Mesenchymal stem cell (in vitro differentiated cells and primary cell): ENCODE measurements at regions not wholly inside any gene's neighbourhood (a gene's known extent, or its start where the extent isn't known, plus 50 kb on each side); places are given as distances from the start of the nearest gene placed in this dataset.

ENCODE experiments used
- DNase-seq: peaks from one replicate; pipeline ENCODE4 v3.0.0-alpha.2; 2013
- H2AFZ ChIP-seq: one replicate; pipeline ENCODE4 v1.6.1; 2013; ENCODE audit warnings: low read depth, mild to moderate bottlenecking, control low read depth, inconsistent platforms, low read length, moderate library complexity
- H2AK5ac ChIP-seq: 2 replicates; pipeline ENCODE4 v1.6.1; 2013; ENCODE audit warnings: low read length, moderate library complexity, mild to moderate bottlenecking, inconsistent platforms; ENCODE audit not compliant: severe bottlenecking
- H2BK120ac ChIP-seq: one replicate; pipeline ENCODE4 v1.6.1; 2013; ENCODE audit warnings: low read depth, mild to moderate bottlenecking, inconsistent platforms, low read length, moderate library complexity
- H2BK12ac ChIP-seq, 2 experiments: one replicate each; pipeline ENCODE4 v1.6.1; 2013; ENCODE audit warnings: inconsistent platforms in 2 of 2, low read length in 2 of 2, mild to moderate bottlenecking in 2 of 2, moderate library complexity in 2 of 2, control low read depth in 1 of 2
- H2BK15ac ChIP-seq: one replicate; pipeline ENCODE4 v1.6.1; 2013; ENCODE audit warnings: mild to moderate bottlenecking, low read depth, inconsistent platforms; ENCODE audit not compliant: poor library complexity, severe bottlenecking
- H2BK5ac ChIP-seq: 2 replicates; pipeline ENCODE4 v1.6.1; 2013; ENCODE audit warnings: low read depth, mild to moderate bottlenecking, low read length, control low read depth, inconsistent platforms; ENCODE audit not compliant: poor library complexity, severe bottlenecking
- H3K14ac ChIP-seq, 2 experiments: one replicate each; pipeline ENCODE4 v1.6.1; 2013; ENCODE audit warnings: inconsistent platforms in 2 of 2, low read length in 2 of 2, control low read depth in 1 of 2, mild to moderate bottlenecking in 1 of 2, moderate library complexity in 1 of 2
- H3K18ac ChIP-seq, 2 experiments: one replicate each; pipeline ENCODE4 v1.6.1; 2013; ENCODE audit warnings: inconsistent platforms in 2 of 2, low read length in 2 of 2, control low read depth in 1 of 2, low read depth in 1 of 2, mild to moderate bottlenecking in 1 of 2
- H3K23ac ChIP-seq, 2 experiments: one replicate each; pipeline ENCODE4 v1.6.1; 2013; ENCODE audit warnings: inconsistent platforms in 2 of 2, low read length in 2 of 2, mild to moderate bottlenecking in 2 of 2, moderate library complexity in 2 of 2, control low read depth in 1 of 2
- H3K27ac ChIP-seq: 2 replicates; pipeline ENCODE4 v1.5.1; 2013; ENCODE audit warnings: mild to moderate bottlenecking, moderate library complexity, low read length, control low read depth, inconsistent platforms; ENCODE audit not compliant: poor library complexity, severe bottlenecking
- H3K27me3 ChIP-seq, 2 experiments: 2 replicates each; pipeline versions ENCODE4 v1.6.1 to v1.7.0; 2013; ENCODE audit warnings: low read length in 2 of 2, mild to moderate bottlenecking in 2 of 2, moderate library complexity in 2 of 2, control low read depth in 1 of 2, inconsistent platforms in 1 of 2; ENCODE audit not compliant: control insufficient read depth in 1 of 2, insufficient read depth in 1 of 2
- H3K36me3 ChIP-seq, 2 experiments: 2 replicates each; pipeline versions ENCODE4 v1.6.1 to v1.7.0; 2013; ENCODE audit warnings: low read length in 2 of 2, control low read depth in 1 of 2, inconsistent platforms in 1 of 2, low read depth in 1 of 2, mild to moderate bottlenecking in 1 of 2; ENCODE audit not compliant: insufficient read depth in 2 of 2, control insufficient read depth in 1 of 2
- H3K4ac ChIP-seq, 2 experiments: one replicate each; pipeline ENCODE4 v1.6.1; 2013; ENCODE audit warnings: inconsistent platforms in 2 of 2, low read length in 2 of 2, mild to moderate bottlenecking in 2 of 2, moderate library complexity in 2 of 2, control low read depth in 1 of 2, low read depth in 1 of 2
- H3K4me1 ChIP-seq: 2 replicates; pipeline ENCODE4 v1.6.1; 2013; ENCODE audit warnings: low read depth, low read length, control low read depth; ENCODE audit not compliant: control insufficient read depth, insufficient read depth
- H3K4me2 ChIP-seq: 2 replicates; pipeline ENCODE4 v1.6.1; 2013; ENCODE audit warnings: low read length, mild to moderate bottlenecking, inconsistent platforms; ENCODE audit not compliant: poor library complexity, severe bottlenecking
- H3K4me3 ChIP-seq, 2 experiments: 2 replicates each; pipeline versions ENCODE4 v1.5.1 to v1.7.0; 2013; ENCODE audit warnings: low read length in 2 of 2, mild to moderate bottlenecking in 2 of 2, control low read depth in 1 of 2, low read depth in 1 of 2; ENCODE audit not compliant: insufficient read depth in 1 of 2
- H3K79me1 ChIP-seq: replicated peaks from 2 replicates; pipeline ENCODE4 v1.6.1; 2013; ENCODE audit warnings: mild to moderate bottlenecking, control low read depth, low read length, inconsistent platforms; ENCODE audit not compliant: poor library complexity, severe bottlenecking
- H3K9ac ChIP-seq: 2 replicates; pipeline ENCODE4 v1.7.0; 2013; ENCODE audit warnings: mild to moderate bottlenecking, low read length, moderate library complexity
- H3K9me3 ChIP-seq: 2 replicates; pipeline ENCODE4 v1.7.0; 2013; ENCODE audit warnings: mild to moderate bottlenecking, low read length; ENCODE audit not compliant: control insufficient read depth
- H4K8ac ChIP-seq: one replicate; pipeline ENCODE4 v1.6.1; 2013; ENCODE audit warnings: inconsistent platforms, mild to moderate bottlenecking, low read length, moderate library complexity
- H4K91ac ChIP-seq: one replicate; pipeline ENCODE4 v1.6.1; 2013; ENCODE audit warnings: mild to moderate bottlenecking, low read length, inconsistent platforms
- WGBS: methylation state at CpG from one replicate; pipeline ENCODE4 v1.1.7; 2013; ENCODE audit warnings: mixed read lengths; 5-methylcytosine and 5-hydroxymethylcytosine counted together

GRCh38 chr3:24929521-24929920 is 434.9 kb upstream of the THRB start:
- Histone ChIP-seq H2BK15ac (no peak overlapping the region), H3K14ac (no peak overlapping the region), H3K4me2 (no peak overlapping the region), H3K18ac (no peak overlapping the region), H3K27me3 (no peaks in the 10 kb centered on the region), H3K23ac (no peak overlapping the region), H2BK12ac (no peak overlapping the region), H3K9ac (no peak overlapping the region), H4K8ac (no peak overlapping the region), H4K91ac (no peak overlapping the region), H3K36me3 (no peaks in the 10 kb centered on the region), H2BK120ac (no peak overlapping the region), H3K9me3 (no peaks in the 10 kb centered on the region), H2AK5ac (no peak overlapping the region), H2BK5ac (no peak overlapping the region), H2AFZ (no peak overlapping the region), H3K4me1 (no peaks in the 10 kb centered on the region), H3K4ac (no peak overlapping the region), H3K79me1 (no peaks in the 10 kb centered on the region), H3K4me3 (no peak overlapping the region), H3K27ac (no peak overlapping the region)
- no peak for DNase-seq
- no CpG with 5 or more reads among the region's 1 CpG for WGBS

- H4K91ac ChIP-seq: no peak overlapping the region
- no peak overlapping the region for H2AFZ ChIP-seq
- H2AK5ac ChIP-seq: no peak overlapping the region
- H2BK5ac ChIP-seq: no peak overlapping the region
- 88% methylated on average over 3 of the region's 3 CpGs for WGBS
- no peaks in the 10 kb centered on the region for H3K36me3 ChIP-seq
- no peak overlapping the region for H3K27ac ChIP-seq
- no peaks in the 10 kb centered on the region for H3K9me3 ChIP-seq
- H3K23ac ChIP-seq: no peak overlapping the region
- no peak overlapping the region for H3K14ac ChIP-seq
- H4K8ac ChIP-seq: no peak overlapping the region
- H3K4ac ChIP-seq: no peak overlapping the region
- H2BK12ac ChIP-seq: no peak overlapping the region
- no peak overlapping the region for H3K9ac ChIP-seq
- no peak overlapping the region for H2BK120ac ChIP-seq
- no peaks in the 10 kb centered on the region for H3K27me3 ChIP-seq
- no peak overlapping the region for H3K4me3 ChIP-seq
- H3K18ac ChIP-seq: no peak overlapping the region
- no peaks in the 10 kb centered on the region for H3K79me1 ChIP-seq
- H3K4me2 ChIP-seq: no peak overlapping the region
- no peaks in the 10 kb centered on the region for H3K4me1 ChIP-seq
- no peak overlapping the region for H2BK15ac ChIP-seq
- DNase-seq: no peak
Observed at GRCh38 chr3:24933401-24933800, 438.8 kb upstream of the THRB start.

DNA sequence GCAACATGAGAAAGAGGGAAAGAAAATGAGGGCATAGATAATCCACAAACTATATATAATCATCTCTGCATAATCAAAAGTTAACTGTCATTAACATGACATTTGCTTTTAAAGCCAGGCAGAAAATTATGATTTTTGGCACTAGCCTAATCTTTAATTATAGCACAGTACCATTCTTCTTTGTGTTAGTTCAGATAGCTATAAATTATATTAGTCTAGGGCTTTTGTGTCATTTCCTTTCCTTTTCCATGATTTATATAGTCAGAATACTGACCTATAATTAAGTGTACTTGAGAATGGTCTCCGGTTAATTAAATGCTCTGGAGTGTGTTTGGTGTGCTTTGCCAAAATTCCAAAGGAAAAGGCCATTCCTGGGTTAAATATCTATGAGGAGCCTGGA is 441.9 kb upstream of the THRB start:
- Histone ChIP-seq H2BK120ac (no peak overlapping the region), H2AFZ (no peak overlapping the region), H3K27ac (no peak overlapping the region), H3K27me3 (no peaks in the 10 kb centered on the region), H3K9ac (no peak overlapping the region), H3K4me2 (no peak overlapping the region), H4K91ac (no peak overlapping the region), H2BK12ac (no peak overlapping the region), H2BK15ac (no peak overlapping the region), H4K8ac (no peak overlapping the region), H3K4ac (no peak overlapping the region), H3K79me1 (no peaks in the 10 kb centered on the region), H3K4me1 (no peaks in the 10 kb centered on the region), H3K36me3 (no peaks in the 10 kb centered on the region), H2AK5ac (no peak overlapping the region), H3K23ac (no peak overlapping the region), H3K4me3 (no peak overlapping the region), H3K9me3 (no peaks in the 10 kb centered on the region), H3K14ac (no peak overlapping the region), H2BK5ac (no peak overlapping the region), H3K18ac (no peak overlapping the region)
- no peak for DNase-seq
- WGBS: 71% methylated on average over 1 of the region's 1 CpG

DNA sequence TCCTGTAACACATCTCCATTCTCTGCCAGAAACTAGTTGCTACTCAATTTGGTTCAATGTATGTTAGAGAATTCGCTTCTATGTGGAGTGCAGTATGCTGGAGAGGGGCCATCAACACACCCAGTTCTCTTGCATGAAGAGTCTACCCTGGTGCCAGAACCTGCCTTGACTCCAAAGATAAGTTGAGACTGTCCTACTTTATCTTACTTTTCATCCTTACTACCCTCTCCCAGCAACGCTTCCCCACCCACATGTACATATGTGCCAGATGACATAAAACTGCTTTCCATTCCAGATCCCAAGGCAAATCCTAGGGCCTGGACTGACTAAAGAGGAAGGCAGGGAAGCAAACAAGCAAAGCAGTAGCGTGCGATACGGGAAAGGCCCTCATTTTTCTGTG is 442.6 kb upstream of the THRB start:
- Histone ChIP-seq H3K23ac (no peak overlapping the region), H2AK5ac (no peak overlapping the region), H3K27ac (no peak overlapping the region), H2BK120ac (no peak overlapping the region), H2BK5ac (no peak overlapping the region), H3K4me1 (no peaks in the 10 kb centered on the region), H3K4ac (no peak overlapping the region), H2AFZ (no peak overlapping the region), H4K91ac (no peak overlapping the region), H3K27me3 (no peaks in the 10 kb centered on the region), H4K8ac (no peak overlapping the region), H3K9me3 (no peaks in the 10 kb centered on the region), H3K18ac (no peak overlapping the region), H3K79me1 (no peaks in the 10 kb centered on the region), H3K4me2 (no peak overlapping the region), H3K4me3 (no peak overlapping the region), H3K14ac (no peak overlapping the region), H2BK15ac (no peak overlapping the region), H3K9ac (no peak overlapping the region), H3K36me3 (no peaks in the 10 kb centered on the region), H2BK12ac (no peak overlapping the region)
- WGBS: 97% methylated on average over 5 of the region's 5 CpGs
- DNase-seq: no peak
